ENCODE measurements at regions not wholly inside any gene's neighbourhood (a gene's known extent, or its start where the extent isn't known, plus 50 kb on each side); places are given as distances from the start of the nearest gene placed in this dataset.

DNA sequence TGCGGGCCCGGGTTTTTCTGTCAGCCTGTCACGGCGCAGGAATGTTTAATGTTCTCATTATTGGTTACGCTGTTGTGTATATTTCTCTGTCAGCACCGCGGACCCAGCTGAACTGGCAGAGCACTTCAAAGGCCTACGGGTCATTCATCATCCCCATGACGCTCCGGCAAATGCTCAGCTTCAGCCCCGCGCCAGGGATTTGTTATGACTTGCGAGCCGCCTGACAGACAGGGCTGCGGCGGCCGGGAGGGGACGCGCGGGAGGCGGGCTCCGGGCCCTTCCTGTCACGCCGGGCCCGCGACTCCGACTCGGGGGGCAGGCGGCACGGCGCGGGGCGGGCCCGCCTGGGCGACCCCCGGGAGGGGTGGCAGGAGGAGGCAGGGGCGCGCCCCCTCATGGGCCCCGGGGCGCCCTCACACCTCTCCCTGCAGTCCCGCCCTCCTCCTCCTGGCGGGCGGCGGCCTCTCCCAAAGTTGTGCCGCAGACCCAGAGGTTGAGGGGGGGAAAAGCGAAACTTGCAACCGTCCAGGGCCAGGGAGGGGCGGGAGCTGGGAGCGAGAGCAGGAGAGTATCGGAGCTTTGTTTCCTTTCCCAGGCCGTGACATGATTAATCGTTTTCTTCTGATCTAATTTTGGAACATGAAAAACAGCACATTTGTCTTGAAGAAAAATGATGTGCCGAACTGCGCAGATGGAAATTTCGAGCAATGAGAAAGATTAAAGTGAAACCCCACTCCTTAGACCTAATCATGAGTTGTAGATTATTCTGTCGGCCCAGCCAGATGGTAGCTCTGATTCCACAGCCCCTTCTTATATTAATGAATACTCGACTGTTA, 59.3 kb upstream of the COMTD1 start (continued):
- TF ChIP-seq, protein P1, sequence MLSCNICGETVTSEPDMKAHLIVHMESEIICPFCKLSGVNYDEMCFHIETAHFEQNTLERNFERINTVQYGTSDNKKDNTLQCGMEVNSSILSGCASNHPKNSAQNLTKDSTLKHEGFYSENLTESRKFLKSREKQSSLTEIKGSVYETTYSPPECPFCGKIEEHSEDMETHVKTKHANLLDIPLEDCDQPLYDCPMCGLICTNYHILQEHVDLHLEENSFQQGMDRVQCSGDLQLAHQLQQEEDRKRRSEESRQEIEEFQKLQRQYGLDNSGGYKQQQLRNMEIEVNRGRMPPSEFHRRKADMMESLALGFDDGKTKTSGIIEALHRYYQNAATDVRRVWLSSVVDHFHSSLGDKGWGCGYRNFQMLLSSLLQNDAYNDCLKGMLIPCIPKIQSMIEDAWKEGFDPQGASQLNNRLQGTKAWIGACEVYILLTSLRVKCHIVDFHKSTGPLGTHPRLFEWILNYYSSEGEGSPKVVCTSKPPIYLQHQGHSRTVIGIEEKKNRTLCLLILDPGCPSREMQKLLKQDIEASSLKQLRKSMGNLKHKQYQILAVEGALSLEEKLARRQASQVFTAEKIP (CRISPR knock-in tag; IDR thresholded peaks at IDR 0.05; ENCODE audit: borderline replicate concordance), result no peak
- TF ChIP-seq KDM3A (CRISPR knock-in tag; IDR thresholded peaks at IDR 0.05; ENCODE audit: low read depth) (no peak), ZNF292 (CRISPR knock-in tag; IDR thresholded peaks at IDR 0.05; ENCODE audit: borderline replicate concordance, low read depth) (no peak), SAP130 (CRISPR knock-in tag; IDR thresholded peaks at IDR 0.05; ENCODE audit: low read depth) (peak; percentile 70), SMARCE1 (IDR thresholded peaks at IDR 0.05; ENCODE audit: borderline replicate concordance) (no peak), ZNF749 (CRISPR knock-in tag; IDR thresholded peaks at IDR 0.05; ENCODE audit: borderline replicate concordance) (no peak), ZKSCAN1 (IDR thresholded peaks at IDR 0.05; ENCODE audit: low read length) (no peak), ARHGAP35 (CRISPR knock-in tag; IDR thresholded peaks at IDR 0.05; ENCODE audit: borderline replicate concordance) (no peak), PPARG (CRISPR knock-in tag; conservative IDR thresholded peaks at IDR 0.05) (peak; percentile 20; the same call in 1 of the 2 replicates), ZNF543 (CRISPR knock-in tag; IDR thresholded peaks at IDR 0.05) (no peak), LCORL (IDR thresholded peaks at IDR 0.05) (no peak), LCORL (CRISPR knock-in tag; IDR thresholded peaks at IDR 0.05) (0 out of 2 replicates have a peak, but pooled peaks have one; percentile 14), ATAD3A (CRISPR knock-in tag; IDR thresholded peaks at IDR 0.05) (no peak), MXI1 (IDR thresholded peaks at IDR 0.05; ENCODE audit: borderline replicate concordance, low read depth, low read length) (no peak)
- TF ChIP-seq, protein P2, sequence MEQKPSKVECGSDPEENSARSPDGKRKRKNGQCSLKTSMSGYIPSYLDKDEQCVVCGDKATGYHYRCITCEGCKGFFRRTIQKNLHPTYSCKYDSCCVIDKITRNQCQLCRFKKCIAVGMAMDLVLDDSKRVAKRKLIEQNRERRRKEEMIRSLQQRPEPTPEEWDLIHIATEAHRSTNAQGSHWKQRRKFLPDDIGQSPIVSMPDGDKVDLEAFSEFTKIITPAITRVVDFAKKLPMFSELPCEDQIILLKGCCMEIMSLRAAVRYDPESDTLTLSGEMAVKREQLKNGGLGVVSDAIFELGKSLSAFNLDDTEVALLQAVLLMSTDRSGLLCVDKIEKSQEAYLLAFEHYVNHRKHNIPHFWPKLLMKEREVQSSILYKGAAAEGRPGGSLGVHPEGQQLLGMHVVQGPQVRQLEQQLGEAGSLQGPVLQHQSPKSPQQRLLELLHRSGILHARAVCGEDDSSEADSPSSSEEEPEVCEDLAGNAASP (CRISPR knock-in tag; IDR thresholded peaks at IDR 0.05; ENCODE audit: borderline replicate concordance), result peak; percentile 1; the same call in 1 of the 2 replicates
- TF ChIP-seq, protein P3, sequence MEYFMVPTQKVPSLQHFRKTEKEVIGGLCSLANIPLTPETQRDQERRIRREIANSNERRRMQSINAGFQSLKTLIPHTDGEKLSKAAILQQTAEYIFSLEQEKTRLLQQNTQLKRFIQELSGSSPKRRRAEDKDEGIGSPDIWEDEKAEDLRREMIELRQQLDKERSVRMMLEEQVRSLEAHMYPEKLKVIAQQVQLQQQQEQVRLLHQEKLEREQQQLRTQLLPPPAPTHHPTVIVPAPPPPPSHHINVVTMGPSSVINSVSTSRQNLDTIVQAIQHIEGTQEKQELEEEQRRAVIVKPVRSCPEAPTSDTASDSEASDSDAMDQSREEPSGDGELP (IDR thresholded peaks at IDR 0.05; ENCODE audit: borderline replicate concordance, low read depth), result peak; percentile 77; the same call in 1 of the 2 replicates
- TF ChIP-seq, protein P4, sequence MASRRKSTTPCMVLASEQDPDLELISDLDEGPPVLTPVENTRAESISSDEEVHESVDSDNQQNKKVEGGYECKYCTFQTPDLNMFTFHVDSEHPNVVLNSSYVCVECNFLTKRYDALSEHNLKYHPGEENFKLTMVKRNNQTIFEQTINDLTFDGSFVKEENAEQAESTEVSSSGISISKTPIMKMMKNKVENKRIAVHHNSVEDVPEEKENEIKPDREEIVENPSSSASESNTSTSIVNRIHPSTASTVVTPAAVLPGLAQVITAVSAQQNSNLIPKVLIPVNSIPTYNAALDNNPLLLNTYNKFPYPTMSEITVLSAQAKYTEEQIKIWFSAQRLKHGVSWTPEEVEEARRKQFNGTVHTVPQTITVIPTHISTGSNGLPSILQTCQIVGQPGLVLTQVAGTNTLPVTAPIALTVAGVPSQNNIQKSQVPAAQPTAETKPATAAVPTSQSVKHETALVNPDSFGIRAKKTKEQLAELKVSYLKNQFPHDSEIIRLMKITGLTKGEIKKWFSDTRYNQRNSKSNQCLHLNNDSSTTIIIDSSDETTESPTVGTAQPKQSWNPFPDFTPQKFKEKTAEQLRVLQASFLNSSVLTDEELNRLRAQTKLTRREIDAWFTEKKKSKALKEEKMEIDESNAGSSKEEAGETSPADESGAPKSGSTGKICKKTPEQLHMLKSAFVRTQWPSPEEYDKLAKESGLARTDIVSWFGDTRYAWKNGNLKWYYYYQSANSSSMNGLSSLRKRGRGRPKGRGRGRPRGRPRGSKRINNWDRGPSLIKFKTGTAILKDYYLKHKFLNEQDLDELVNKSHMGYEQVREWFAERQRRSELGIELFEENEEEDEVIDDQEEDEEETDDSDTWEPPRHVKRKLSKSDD (CRISPR knock-in tag; IDR thresholded peaks at IDR 0.05; ENCODE audit: low read depth), result no peak
- TF ChIP-seq, protein P5, sequence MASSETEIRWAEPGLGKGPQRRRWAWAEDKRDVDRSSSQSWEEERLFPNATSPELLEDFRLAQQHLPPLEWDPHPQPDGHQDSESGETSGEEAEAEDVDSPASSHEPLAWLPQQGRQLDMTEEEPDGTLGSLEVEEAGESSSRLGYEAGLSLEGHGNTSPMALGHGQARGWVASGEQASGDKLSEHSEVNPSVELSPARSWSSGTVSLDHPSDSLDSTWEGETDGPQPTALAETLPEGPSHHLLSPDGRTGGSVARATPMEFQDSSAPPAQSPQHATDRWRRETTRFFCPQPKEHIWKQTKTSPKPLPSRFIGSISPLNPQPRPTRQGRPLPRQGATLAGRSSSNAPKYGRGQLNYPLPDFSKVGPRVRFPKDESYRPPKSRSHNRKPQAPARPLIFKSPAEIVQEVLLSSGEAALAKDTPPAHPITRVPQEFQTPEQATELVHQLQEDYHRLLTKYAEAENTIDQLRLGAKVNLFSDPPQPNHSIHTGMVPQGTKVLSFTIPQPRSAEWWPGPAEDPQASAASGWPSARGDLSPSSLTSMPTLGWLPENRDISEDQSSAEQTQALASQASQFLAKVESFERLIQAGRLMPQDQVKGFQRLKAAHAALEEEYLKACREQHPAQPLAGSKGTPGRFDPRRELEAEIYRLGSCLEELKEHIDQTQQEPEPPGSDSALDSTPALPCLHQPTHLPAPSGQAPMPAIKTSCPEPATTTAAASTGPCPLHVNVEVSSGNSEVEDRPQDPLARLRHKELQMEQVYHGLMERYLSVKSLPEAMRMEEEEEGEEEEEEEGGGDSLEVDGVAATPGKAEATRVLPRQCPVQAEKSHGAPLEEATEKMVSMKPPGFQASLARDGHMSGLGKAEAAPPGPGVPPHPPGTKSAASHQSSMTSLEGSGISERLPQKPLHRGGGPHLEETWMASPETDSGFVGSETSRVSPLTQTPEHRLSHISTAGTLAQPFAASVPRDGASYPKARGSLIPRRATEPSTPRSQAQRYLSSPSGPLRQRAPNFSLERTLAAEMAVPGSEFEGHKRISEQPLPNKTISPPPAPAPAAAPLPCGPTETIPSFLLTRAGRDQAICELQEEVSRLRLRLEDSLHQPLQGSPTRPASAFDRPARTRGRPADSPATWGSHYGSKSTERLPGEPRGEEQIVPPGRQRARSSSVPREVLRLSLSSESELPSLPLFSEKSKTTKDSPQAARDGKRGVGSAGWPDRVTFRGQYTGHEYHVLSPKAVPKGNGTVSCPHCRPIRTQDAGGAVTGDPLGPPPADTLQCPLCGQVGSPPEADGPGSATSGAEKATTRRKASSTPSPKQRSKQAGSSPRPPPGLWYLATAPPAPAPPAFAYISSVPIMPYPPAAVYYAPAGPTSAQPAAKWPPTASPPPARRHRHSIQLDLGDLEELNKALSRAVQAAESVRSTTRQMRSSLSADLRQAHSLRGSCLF (CRISPR knock-in tag; IDR thresholded peaks at IDR 0.05; ENCODE audit: borderline replicate concordance), result no peak

Measured in HepG2 (cell line).